ENCODE measurements at regions not wholly inside any gene's neighbourhood (a gene's known extent, or its start where the extent isn't known, plus 50 kb on each side); places are given as distances from the start of the nearest gene placed in this dataset.

GRCh38 chr13:53129864-53130393, 101.3 kb downstream of the OLFM4 start:
- no peak for TF ChIP-seq CTCF (conservative IDR thresholded peaks at IDR 0.05; ENCODE audit: low read depth)

GRCh38 chr13:53131361-53131760, 102.7 kb downstream of the OLFM4 start:
- DNase-seq (ENCODE audit: low spot score): no peak
- ChIA-PET POLR2A (ENCODE audit: low non-redundant PET) (no interaction called here), CTCF (no interaction called here)
- no peak for TF ChIP-seq CTCF (conservative IDR thresholded peaks at IDR 0.05; ENCODE audit: low read depth)
- H3K27ac ChIP-seq: no peak overlapping the region

More at GRCh38 chr13:53129864-53130393, 101.3 kb downstream of the OLFM4 start:
- no peak for DNase-seq (ENCODE audit: low spot score)
- H3K27ac ChIP-seq: no peak overlapping the region
- ChIA-PET POLR2A (ENCODE audit: low non-redundant PET) (no interaction called here), CTCF (interaction anchor here (0.6 to 1.0 kb wide), 4 partner anchors 70 to 243 kb away, joined by 3 to 4 read pairs (median 3); no protein-coding TSS in a partner anchor)

- POLR2A ChIA-PET (ENCODE audit: low non-redundant PET): no interaction called here
- TF ChIP-seq CTCF (conservative IDR thresholded peaks at IDR 0.05; ENCODE audit: low read depth): no peak
- DNase-seq (ENCODE audit: low spot score): no peak
- CTCF ChIA-PET: no interaction called here
- H3K27ac ChIP-seq: no peak overlapping the region
Measured at GRCh38 chr13:53135301-53135700, 106.7 kb downstream of the OLFM4 start.

GRCh38 chr13:53136554-53137215, 108.1 kb downstream of the OLFM4 start:
- no peak for DNase-seq (ENCODE audit: low spot score)
- CTCF ChIA-PET: no interaction called here
- no peak for TF ChIP-seq CTCF (conservative IDR thresholded peaks at IDR 0.05; ENCODE audit: low read depth)
- no peak overlapping the region for H3K27ac ChIP-seq
- POLR2A ChIA-PET (ENCODE audit: low non-redundant PET): no interaction called here

- peak; percentile 9 for DNase-seq (ENCODE audit: low spot score)
- no peak for TF ChIP-seq CTCF (conservative IDR thresholded peaks at IDR 0.05; ENCODE audit: low read depth)
- CTCF ChIA-PET: no interaction called here
- no peak overlapping the region for H3K27ac ChIP-seq
- POLR2A ChIA-PET (ENCODE audit: low non-redundant PET): no interaction called here
Measured at GRCh38 chr13:53137779-53138178, 109.2 kb downstream of the OLFM4 start.

- CTCF ChIA-PET: interaction anchor here (0.7 kb wide), 1 partner anchor 148 kb away, joined by 3 read pairs; no protein-coding TSS in a partner anchor
- POLR2A ChIA-PET (ENCODE audit: low non-redundant PET): no interaction called here
- no peak overlapping the region for H3K27ac ChIP-seq
- TF ChIP-seq CTCF (conservative IDR thresholded peaks at IDR 0.05; ENCODE audit: low read depth): no peak
- no peak for DNase-seq (ENCODE audit: low spot score)
Measured at GRCh38 chr13:53138376-53139036, 109.9 kb downstream of the OLFM4 start.
